ENCODE measurements at regions not wholly inside any gene's neighbourhood (a gene's known extent, or its start where the extent isn't known, plus 50 kb on each side); places are given as distances from the start of the nearest gene placed in this dataset.

- no peak for DNase-seq (ENCODE audit: low spot score)
- H3K27me3 ChIP-seq (replicated peaks; ENCODE audit: insufficient read depth, low read depth, low read length, poor library complexity): no peaks in the 10 kb centered on the region
Measured at GRCh38 chr2:118696786-118697465, 150.5 kb downstream of the EN1 start.

GRCh38 chr2:118693287-118693822 lies 154.1 kb downstream of the EN1 start:
- intact Hi-C loops (cut with micrococcal nuclease; ENCODE audit: unreplicated experiment): no loop called here
- H3K27ac ChIP-seq (ENCODE audit: low read depth, low read length, poor library complexity, severe bottlenecking): no peak overlapping the region
- H3K27me3 ChIP-seq (replicated peaks; ENCODE audit: insufficient read depth, low read depth, low read length, poor library complexity): no peaks in the 10 kb centered on the region
- no peak overlapping the region for H3K4me3 ChIP-seq (ENCODE audit: low read depth, low read length, poor library complexity, severe bottlenecking)
- no peaks in the 10 kb centered on the region for H3K4me1 ChIP-seq (ENCODE audit: insufficient read depth, low read length, poor library complexity, severe bottlenecking)
- H3K36me3 ChIP-seq (ENCODE audit: insufficient read depth, low read length, poor library complexity, severe bottlenecking): no peaks in the 10 kb centered on the region
- DNase-seq (ENCODE audit: low spot score): no peak
- H3K9me3 ChIP-seq (ENCODE audit: low read depth, low read length, poor library complexity, severe bottlenecking): no peaks in the 10 kb centered on the region
- ChIA-PET POLR2A (ENCODE audit: low non-redundant PET) (no interaction called here), CTCF (no interaction called here)
- TF ChIP-seq EZH2 (IDR thresholded peaks at IDR 0.05; ENCODE audit: borderline replicate concordance, low read depth, low read length, poor library complexity, severe bottlenecking): no peak
- BruUV-seq (replicated peaks): no TSS peak

More at GRCh38 chr2:118696786-118697465, 150.5 kb downstream of the EN1 start:
- CTCF ChIA-PET: no interaction called here
- no TSS peak for BruUV-seq (replicated peaks)
- no peak overlapping the region for H3K4me3 ChIP-seq (ENCODE audit: low read depth, low read length, poor library complexity, severe bottlenecking)
- POLR2A ChIA-PET (ENCODE audit: low non-redundant PET): no interaction called here
- no peaks in the 10 kb centered on the region for H3K36me3 ChIP-seq (ENCODE audit: insufficient read depth, low read length, poor library complexity, severe bottlenecking)
- TF ChIP-seq, protein P1, sequence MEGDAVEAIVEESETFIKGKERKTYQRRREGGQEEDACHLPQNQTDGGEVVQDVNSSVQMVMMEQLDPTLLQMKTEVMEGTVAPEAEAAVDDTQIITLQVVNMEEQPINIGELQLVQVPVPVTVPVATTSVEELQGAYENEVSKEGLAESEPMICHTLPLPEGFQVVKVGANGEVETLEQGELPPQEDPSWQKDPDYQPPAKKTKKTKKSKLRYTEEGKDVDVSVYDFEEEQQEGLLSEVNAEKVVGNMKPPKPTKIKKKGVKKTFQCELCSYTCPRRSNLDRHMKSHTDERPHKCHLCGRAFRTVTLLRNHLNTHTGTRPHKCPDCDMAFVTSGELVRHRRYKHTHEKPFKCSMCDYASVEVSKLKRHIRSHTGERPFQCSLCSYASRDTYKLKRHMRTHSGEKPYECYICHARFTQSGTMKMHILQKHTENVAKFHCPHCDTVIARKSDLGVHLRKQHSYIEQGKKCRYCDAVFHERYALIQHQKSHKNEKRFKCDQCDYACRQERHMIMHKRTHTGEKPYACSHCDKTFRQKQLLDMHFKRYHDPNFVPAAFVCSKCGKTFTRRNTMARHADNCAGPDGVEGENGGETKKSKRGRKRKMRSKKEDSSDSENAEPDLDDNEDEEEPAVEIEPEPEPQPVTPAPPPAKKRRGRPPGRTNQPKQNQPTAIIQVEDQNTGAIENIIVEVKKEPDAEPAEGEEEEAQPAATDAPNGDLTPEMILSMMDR (conservative IDR thresholded peaks at IDR 0.05; ENCODE audit: low read depth, low read length): no peak
- TF ChIP-seq EZH2 (IDR thresholded peaks at IDR 0.05; ENCODE audit: borderline replicate concordance, low read depth, low read length, poor library complexity, severe bottlenecking): no peak
- no peaks in the 10 kb centered on the region for H3K9me3 ChIP-seq (ENCODE audit: low read depth, low read length, poor library complexity, severe bottlenecking)
- intact Hi-C loops (cut with micrococcal nuclease; ENCODE audit: unreplicated experiment): no loop called here
- H3K27ac ChIP-seq (ENCODE audit: low read depth, low read length, poor library complexity, severe bottlenecking): no peak overlapping the region
- no peaks in the 10 kb centered on the region for H3K4me1 ChIP-seq (ENCODE audit: insufficient read depth, low read length, poor library complexity, severe bottlenecking)

GRCh38 chr2:118689874-118690273 lies 157.6 kb downstream of the EN1 start:
- ChIA-PET POLR2A (ENCODE audit: low non-redundant PET) (no interaction called here), CTCF (no interaction called here)
- H3K4me3 ChIP-seq (ENCODE audit: low read depth, low read length, poor library complexity, severe bottlenecking): no peak overlapping the region
- no peaks in the 10 kb centered on the region for H3K36me3 ChIP-seq (ENCODE audit: insufficient read depth, low read length, poor library complexity, severe bottlenecking)
- H3K27ac ChIP-seq (ENCODE audit: low read depth, low read length, poor library complexity, severe bottlenecking): no peak overlapping the region
- no TSS peak for BruUV-seq (replicated peaks)
- no peaks in the 10 kb centered on the region for H3K9me3 ChIP-seq (ENCODE audit: low read depth, low read length, poor library complexity, severe bottlenecking)
- TF ChIP-seq, protein P1 (conservative IDR thresholded peaks at IDR 0.05; ENCODE audit: low read depth, low read length): no peak
- TF ChIP-seq EZH2 (IDR thresholded peaks at IDR 0.05; ENCODE audit: borderline replicate concordance, low read depth, low read length, poor library complexity, severe bottlenecking): no peak
- intact Hi-C loops (cut with micrococcal nuclease; ENCODE audit: unreplicated experiment): no loop called here
- H3K4me1 ChIP-seq (ENCODE audit: insufficient read depth, low read length, poor library complexity, severe bottlenecking): no peaks in the 10 kb centered on the region
- H3K27me3 ChIP-seq (replicated peaks; ENCODE audit: insufficient read depth, low read depth, low read length, poor library complexity): no peaks in the 10 kb centered on the region
- DNase-seq (ENCODE audit: low spot score): no peak

GRCh38 chr2:118689456-118689855 lies 158.0 kb downstream of the EN1 start:
- BruUV-seq (replicated peaks): no TSS peak
- Histone ChIP-seq H3K4me1 (ENCODE audit: insufficient read depth, low read length, poor library complexity, severe bottlenecking) (no peaks in the 10 kb centered on the region), H3K36me3 (ENCODE audit: insufficient read depth, low read length, poor library complexity, severe bottlenecking) (no peaks in the 10 kb centered on the region), H3K27me3 (replicated peaks; ENCODE audit: insufficient read depth, low read depth, low read length, poor library complexity) (no peaks in the 10 kb centered on the region), H3K4me3 (ENCODE audit: low read depth, low read length, poor library complexity, severe bottlenecking) (no peak overlapping the region), H3K27ac (ENCODE audit: low read depth, low read length, poor library complexity, severe bottlenecking) (no peak overlapping the region), H3K9me3 (ENCODE audit: low read depth, low read length, poor library complexity, severe bottlenecking) (no peaks in the 10 kb centered on the region)
- TF ChIP-seq, protein P1 (conservative IDR thresholded peaks at IDR 0.05; ENCODE audit: low read depth, low read length): no peak
- no peak for TF ChIP-seq EZH2 (IDR thresholded peaks at IDR 0.05; ENCODE audit: borderline replicate concordance, low read depth, low read length, poor library complexity, severe bottlenecking)
- intact Hi-C loops (cut with micrococcal nuclease; ENCODE audit: unreplicated experiment): no loop called here
- CTCF ChIA-PET: no interaction called here
- POLR2A ChIA-PET (ENCODE audit: low non-redundant PET): no interaction called here
- no peak for DNase-seq (ENCODE audit: low spot score)

Data from A673 (cell line).